HG03196 (cell line): ENCODE measurements at regions not wholly inside any gene's neighbourhood (a gene's known extent, or its start where the extent isn't known, plus 50 kb on each side); places are given as distances from the start of the nearest gene placed in this dataset.
"Not testable (repeated sequence)": the region's sequence is repeated elsewhere in the genome, so short reads cannot be mapped to it uniquely, and the experiment has no call there.

Experiments
- ATAC-seq: cut with Tn5 transposase; IDR thresholded peaks from one replicate; pipeline ENCODE4 v1.9.1; 2021; ENCODE audit not compliant: unreplicated experiment

GRCh38 chr6:165012183-165012582 is 297.2 kb downstream of the C6orf118 start:
- no peak for ATAC-seq

DNA sequence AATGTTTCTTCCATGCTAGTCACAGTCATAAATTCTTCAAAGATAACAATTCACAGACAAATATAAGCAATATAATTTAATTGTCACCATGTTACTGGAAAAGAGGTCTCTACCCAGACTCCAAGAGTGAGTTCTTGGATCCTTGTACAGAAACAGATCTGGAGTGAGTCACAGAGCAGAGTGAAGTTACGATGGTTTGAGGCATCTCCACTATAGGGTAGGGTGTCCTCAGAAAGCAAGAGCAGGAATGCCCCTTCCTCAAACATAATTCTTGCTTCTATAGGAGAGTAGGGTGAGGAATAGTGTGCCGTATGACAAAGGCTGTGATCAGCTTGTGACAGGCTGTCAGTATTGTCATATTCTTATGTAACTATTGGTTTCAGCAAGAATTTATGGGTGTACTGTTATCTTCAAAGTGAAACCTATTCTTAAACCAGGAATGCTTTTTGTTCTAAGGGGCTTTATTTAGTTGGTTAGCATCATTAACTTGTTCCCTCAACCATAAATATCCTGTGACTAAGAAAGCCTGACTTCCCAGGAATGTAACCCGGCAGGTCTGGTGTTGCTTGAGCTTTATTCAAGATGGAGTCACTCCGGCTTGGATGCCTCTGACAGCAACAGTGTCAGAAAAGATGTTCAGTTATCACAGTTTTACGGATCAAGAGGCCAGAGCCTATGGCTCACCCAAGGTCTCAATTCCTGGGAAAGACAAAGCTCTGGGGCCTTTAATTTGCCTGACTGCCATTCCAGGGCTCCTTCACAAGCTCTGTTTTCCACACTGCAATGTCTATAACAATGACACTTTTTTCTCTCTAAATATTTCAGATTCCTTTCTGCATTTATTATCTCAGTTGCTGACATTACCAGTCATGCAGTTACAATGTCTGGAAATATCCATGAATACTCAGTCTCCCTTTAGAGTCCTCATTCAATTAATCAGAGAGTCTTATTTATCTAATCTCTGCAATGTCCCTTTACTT is 298.6 kb downstream of the C6orf118 start:
- no peak for ATAC-seq

- ATAC-seq: no peak
Observed at GRCh38 chr6:165008971-165009370, 300.4 kb downstream of the C6orf118 start.

DNA sequence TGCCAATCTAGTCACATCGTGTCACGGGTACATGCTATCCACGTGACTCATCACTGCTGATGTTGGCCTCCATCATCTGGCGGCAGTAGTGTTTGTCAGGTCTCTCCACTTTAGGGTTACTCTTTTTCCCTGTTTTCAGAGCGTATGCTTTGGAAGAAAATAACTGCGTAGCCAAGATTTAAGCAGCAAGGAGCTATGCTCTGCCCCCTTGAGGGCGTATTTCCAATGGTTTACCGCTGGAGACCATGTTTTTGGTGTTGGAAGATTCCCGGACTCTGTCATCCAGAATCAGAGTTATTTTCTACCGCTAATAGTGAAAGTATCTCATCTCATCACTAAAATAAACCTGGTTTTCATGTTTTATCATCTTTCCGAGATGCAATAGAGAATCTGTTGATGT is 306.5 kb downstream of the C6orf118 start:
- no peak for ATAC-seq

- ATAC-seq: no peak
Observed at GRCh38 chr6:165002358-165002757, 307.0 kb downstream of the C6orf118 start.

DNA sequence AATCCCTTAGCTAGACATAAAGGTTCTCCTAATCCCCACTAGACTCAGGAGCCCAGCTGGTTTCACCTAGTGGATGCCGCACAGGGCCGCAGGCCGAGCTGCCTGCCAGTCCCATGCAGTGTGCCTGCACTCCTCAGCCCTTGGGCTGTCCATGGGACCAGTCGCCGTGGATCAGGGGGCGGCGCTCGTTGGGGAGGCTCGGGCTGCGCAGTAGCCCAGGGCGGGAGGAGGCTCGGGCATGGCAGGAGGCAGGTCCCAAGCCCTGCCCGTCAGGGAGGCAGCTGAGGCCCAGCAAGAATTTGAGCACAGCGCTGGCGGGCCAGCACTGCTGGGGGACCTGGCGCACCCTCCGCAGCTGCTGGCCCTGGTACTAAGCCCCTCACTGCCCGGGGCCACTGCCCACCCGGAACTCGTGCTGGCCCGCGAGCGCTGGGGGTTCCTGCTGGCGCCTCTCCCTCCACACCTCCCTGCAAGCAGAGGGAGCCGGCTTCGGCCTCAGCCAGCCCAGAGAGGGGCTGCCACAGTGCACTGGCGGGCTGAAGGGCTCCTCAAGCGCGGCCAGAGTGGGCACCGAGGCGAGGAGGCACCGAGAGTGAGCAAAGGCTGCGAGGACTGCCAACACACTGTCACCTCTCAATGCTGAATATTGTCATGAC is 307.8 kb downstream of the C6orf118 start:
- no peak for ATAC-seq

DNA sequence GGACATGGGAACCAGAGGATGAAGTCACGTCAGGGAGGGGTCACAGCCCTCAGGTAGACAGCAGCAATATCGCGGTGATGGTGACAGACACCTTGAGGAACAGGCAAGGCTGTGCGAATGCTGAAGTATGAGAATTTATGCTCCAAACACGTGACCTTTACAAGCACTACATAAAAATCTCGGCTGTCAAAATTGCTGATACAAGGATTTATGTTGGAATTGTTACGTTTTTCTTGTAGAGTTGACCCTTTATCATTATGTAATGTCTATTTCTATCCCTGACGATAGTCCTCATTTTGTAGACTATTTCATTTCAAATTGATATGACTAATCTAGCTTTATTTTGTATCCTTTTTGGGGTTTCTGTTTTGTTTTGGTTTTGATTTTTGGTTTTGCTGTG is 311.1 kb downstream of the C6orf118 start:
- ATAC-seq: no peak

GRCh38 chr6:164996838-164997237 is 312.6 kb downstream of the C6orf118 start:
- ATAC-seq: no peak

- no peak for ATAC-seq
Observed at GRCh38 chr6:164991573-164991972, 317.8 kb downstream of the C6orf118 start.

DNA sequence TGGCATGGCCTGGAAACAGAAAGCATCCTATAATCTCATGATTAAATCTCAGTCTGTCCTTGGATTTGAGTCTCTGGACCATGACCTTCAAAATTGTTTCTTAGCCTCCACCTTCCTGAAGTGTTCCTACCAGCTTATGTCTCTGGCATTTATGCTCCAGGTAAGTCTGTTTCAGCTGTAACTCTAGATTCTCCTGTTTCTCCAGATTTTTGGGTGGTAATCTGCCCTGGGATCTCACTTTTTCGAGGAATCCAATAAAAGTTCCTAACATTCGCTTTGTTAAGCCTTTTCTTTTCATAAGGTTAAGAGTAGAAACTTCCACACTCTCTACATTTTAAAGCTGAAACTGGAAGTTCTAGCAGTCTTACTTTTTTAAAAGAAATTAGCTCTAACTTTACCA is 318.5 kb downstream of the C6orf118 start:
- no peak for ATAC-seq

- no peak for ATAC-seq
Observed at GRCh38 chr6:164982389-164982788, 327.0 kb downstream of the C6orf118 start.

DNA sequence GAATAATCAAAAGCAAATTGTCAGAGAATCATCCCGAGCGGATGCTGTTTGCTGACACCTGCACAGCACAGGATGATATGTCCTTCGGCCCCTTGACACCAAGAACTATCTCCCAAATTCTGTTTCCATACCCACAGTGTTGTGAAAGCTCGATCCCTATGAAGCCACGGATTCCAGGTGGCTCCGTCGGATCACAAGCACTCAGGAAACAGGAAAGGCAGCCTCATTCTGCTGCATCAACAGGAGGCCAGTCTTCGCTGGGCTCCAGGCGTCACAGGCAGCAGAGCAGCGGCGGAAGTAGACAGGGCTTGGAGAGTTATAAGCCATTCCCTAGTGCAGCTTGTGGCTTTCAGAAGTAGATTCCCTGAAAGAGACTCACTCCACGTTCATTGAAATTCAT is 342.3 kb downstream of the C6orf118 start:
- no peak for ATAC-seq

GRCh38 chr6:164962805-164963204 is 346.6 kb downstream of the C6orf118 start:
- no peak for ATAC-seq

DNA sequence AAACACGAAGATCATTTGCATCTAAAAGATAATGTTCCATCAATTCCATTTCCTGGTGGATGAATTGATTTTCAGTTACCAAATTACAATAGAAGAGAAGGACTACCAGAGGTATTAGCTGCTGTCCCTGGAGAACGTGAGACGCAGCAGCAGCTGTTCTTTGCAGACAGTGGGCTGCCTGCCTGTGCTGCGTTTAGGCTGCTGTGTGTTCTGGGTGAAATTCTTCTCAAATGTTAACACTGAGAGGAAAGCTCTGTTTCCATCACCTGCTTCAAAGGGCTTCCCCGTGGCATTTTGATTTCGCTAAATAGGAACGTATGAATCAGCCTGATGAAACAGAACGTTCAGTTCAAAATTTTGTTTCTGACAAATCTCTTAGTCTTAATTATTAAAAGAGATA is 362.2 kb downstream of the C6orf118 start:
- no peak for ATAC-seq

DNA sequence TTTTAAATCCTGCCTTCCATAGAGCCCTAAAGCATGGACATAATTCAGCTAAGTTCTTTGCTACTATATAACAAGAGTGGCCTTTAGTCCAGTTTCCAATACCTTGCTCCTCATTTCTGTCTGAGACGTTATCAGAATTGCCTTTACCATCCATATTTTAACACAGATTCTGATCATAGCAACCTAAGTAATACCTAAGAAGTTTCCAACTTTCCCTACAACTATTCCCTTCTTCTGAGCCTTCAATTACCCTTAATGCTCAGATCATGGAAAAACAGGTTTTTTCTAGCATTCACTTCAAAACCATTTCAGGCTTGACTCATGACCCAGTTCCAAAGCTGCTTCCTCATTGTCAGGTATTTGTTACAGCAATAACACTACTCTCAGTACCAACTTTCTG is 367.1 kb downstream of the C6orf118 start:
- no peak for ATAC-seq

- not testable (repeated sequence) for ATAC-seq
Observed at GRCh38 chr6:164933238-164933794, 376.1 kb downstream of the C6orf118 start.

DNA sequence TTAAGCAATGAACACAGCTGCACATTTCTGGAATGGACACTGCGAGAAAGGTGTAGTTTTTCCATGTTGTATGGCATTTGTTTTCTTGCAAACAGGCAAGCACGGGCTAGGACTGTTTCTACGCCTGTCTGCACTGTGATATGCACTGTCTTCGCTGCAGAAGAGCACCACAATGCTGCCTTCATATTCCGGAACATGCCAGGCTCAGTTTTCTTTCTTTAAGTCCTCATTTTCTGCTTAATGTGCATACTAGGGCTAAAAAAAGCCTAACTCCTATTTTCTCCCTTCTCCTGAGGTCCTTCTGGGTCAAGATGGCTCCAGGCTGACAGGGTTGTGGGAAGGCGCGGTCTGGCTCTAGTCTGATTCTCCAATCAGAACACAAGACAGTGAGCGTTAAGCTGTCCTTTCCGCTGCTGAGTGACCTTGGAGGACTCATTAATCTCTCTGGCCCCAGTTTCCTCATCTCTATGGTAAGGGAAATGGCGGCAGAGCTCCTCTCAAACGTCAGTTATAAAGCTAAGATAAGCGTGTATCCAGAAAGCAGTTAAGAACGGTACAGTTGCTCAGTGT is 379.9 kb downstream of the C6orf118 start:
- ATAC-seq: no peak

- no peak for ATAC-seq
Observed at GRCh38 chr6:164928728-164929407, 380.5 kb downstream of the C6orf118 start.

DNA sequence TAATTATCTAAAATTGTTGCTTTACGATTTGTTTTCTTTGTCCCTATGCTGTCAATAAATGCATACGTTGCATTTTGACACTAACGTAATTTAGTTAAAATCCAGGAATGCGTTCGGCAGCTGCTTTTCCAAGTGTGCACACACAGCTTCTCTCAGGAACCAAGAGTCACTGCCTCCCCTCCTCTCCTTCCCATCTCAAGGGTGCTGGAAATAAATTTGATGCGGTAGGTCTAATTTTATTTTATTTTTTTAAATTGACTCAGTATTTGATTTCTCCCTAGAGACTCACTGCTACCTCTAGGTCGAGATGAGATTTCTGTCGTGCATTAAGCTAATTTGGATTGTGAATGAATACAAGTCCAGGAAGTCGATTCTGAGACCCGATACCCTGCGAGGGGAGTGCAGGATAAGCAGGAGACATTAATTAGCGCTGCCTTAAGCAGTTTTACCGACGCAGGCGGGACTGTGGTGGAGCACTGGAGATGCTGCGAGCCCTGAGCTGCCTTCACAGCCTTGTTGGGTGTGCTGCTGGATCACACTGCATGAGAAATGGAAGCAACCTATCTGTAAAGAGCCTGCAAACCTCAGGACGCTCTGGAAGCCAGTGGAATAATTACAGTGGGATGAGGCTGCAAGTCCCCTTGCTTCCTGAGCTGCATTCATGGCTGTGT is 381.2 kb downstream of the C6orf118 start:
- no peak for ATAC-seq

GRCh38 chr6:164927288-164928056 is 381.9 kb downstream of the C6orf118 start:
- peak; percentile 80 for ATAC-seq
